ENCODE measurements at regions not wholly inside any gene's neighbourhood (a gene's known extent, or its start where the extent isn't known, plus 50 kb on each side); places are given as distances from the start of the nearest gene placed in this dataset.

- Histone ChIP-seq H4K20me1 (ENCODE audit: control insufficient read depth, extremely low read depth, insufficient read depth, low read length) (no peaks in the 10 kb centered on the region), H3K4me2 (ENCODE audit: control insufficient read depth, extremely low read depth, insufficient read depth, low read depth, low read length) (no peak overlapping the region), H3K36me3 (ENCODE audit: control insufficient read depth in 2 of 2, extremely low read depth in 1 of 2, insufficient read depth in 2 of 2, low read length in 2 of 2) (no peaks in the 10 kb centered on the region), H3K9ac (ENCODE audit: control insufficient read depth, extremely low read depth, insufficient read depth, low read length) (no peak overlapping the region), H3K9me1 (ENCODE audit: control insufficient read depth, extremely low read depth, insufficient read depth, low read length) (no peaks in the 10 kb centered on the region), H3K79me2 (ENCODE audit: control insufficient read depth, insufficient read depth, low read length) (no peaks in the 10 kb centered on the region), H3K9me3 (ENCODE audit: control insufficient read depth, low read depth, low read length) (no peaks in the 10 kb centered on the region), H3K27ac (ENCODE audit: control insufficient read depth, insufficient read depth, low read length) (no peak overlapping the region), H3K27me3 (ENCODE audit: control insufficient read depth, extremely low read depth, insufficient read depth, low read length) (no peaks in the 10 kb centered on the region), H3K4me3 (ENCODE audit: control insufficient read depth in 2 of 3, extremely low read depth in 1 of 3, insufficient read depth in 2 of 3, low read depth in 1 of 3, low read length in 3 of 3) (no peak overlapping the region), H3K4me1 (ENCODE audit: control insufficient read depth, extremely low read depth, insufficient read depth, low read length) (no peaks in the 10 kb centered on the region), H2AFZ (ENCODE audit: control insufficient read depth, low read length) (no peak overlapping the region)
- DNase-seq (ENCODE audit: low read depth, low spot score), result no peak
- no peak for FAIRE-seq
- TF ChIP-seq EZH2 (IDR thresholded peaks at IDR 0.05; ENCODE audit: low read length), result no peak
- dilution Hi-C loops (cut with MboI; ENCODE audit: extremely low pct_ligation_motif_present, low sequenced_read_pairs), result no loop called here
Observed at GRCh38 chr10:89074120-89074519, 83.5 kb downstream of the FAS start.

GRCh38 chr10:89073719-89074118 is 83.1 kb downstream of the FAS start:
- TF ChIP-seq CTCF (optimal IDR thresholded peaks at IDR 0.05 in 1 of 3, IDR thresholded peaks at IDR 0.05 in 1 of 3, conservative IDR thresholded peaks at IDR 0.05 in 1 of 3; ENCODE audit: extremely low read depth in 1 of 3, insufficient read depth in 2 of 3, low read length in 3 of 3) (no peak), EZH2 (IDR thresholded peaks at IDR 0.05; ENCODE audit: low read length) (no peak)
- dilution Hi-C loops (cut with MboI; ENCODE audit: extremely low pct_ligation_motif_present, low sequenced_read_pairs), result no loop called here
- H3K36me3 ChIP-seq (ENCODE audit: control insufficient read depth in 2 of 2, extremely low read depth in 1 of 2, insufficient read depth in 2 of 2, low read length in 2 of 2), result no peaks in the 10 kb centered on the region
- H4K20me1 ChIP-seq (ENCODE audit: control insufficient read depth, extremely low read depth, insufficient read depth, low read length), result no peaks in the 10 kb centered on the region
- H3K27me3 ChIP-seq (ENCODE audit: control insufficient read depth, extremely low read depth, insufficient read depth, low read length), result no peaks in the 10 kb centered on the region
- H3K4me3 ChIP-seq (ENCODE audit: control insufficient read depth in 2 of 3, extremely low read depth in 1 of 3, insufficient read depth in 2 of 3, low read depth in 1 of 3, low read length in 3 of 3), result no peak overlapping the region
- H2AFZ ChIP-seq (ENCODE audit: control insufficient read depth, low read length), result no peak overlapping the region
- no peak overlapping the region for H3K9ac ChIP-seq (ENCODE audit: control insufficient read depth, extremely low read depth, insufficient read depth, low read length)
- H3K79me2 ChIP-seq (ENCODE audit: control insufficient read depth, insufficient read depth, low read length), result no peaks in the 10 kb centered on the region
- no peak overlapping the region for H3K27ac ChIP-seq (ENCODE audit: control insufficient read depth, insufficient read depth, low read length)
- no peaks in the 10 kb centered on the region for H3K4me1 ChIP-seq (ENCODE audit: control insufficient read depth, extremely low read depth, insufficient read depth, low read length)
- H3K9me3 ChIP-seq (ENCODE audit: control insufficient read depth, low read depth, low read length), result no peaks in the 10 kb centered on the region
- no peak for FAIRE-seq
- no peak overlapping the region for H3K4me2 ChIP-seq (ENCODE audit: control insufficient read depth, extremely low read depth, insufficient read depth, low read depth, low read length)
- H3K9me1 ChIP-seq (ENCODE audit: control insufficient read depth, extremely low read depth, insufficient read depth, low read length), result no peaks in the 10 kb centered on the region
- no peak for DNase-seq (ENCODE audit: low read depth, low spot score)

GRCh38 chr10:89069589-89069988 is 79.0 kb downstream of the FAS start:
- H3K36me3 ChIP-seq (ENCODE audit: control insufficient read depth in 2 of 2, extremely low read depth in 1 of 2, insufficient read depth in 2 of 2, low read length in 2 of 2), result no peaks in the 10 kb centered on the region
- no peak overlapping the region for H2AFZ ChIP-seq (ENCODE audit: control insufficient read depth, low read length)
- H3K27ac ChIP-seq (ENCODE audit: control insufficient read depth, insufficient read depth, low read length), result no peak overlapping the region
- no peak overlapping the region for H3K9ac ChIP-seq (ENCODE audit: control insufficient read depth, extremely low read depth, insufficient read depth, low read length)
- no peaks in the 10 kb centered on the region for H3K4me1 ChIP-seq (ENCODE audit: control insufficient read depth, extremely low read depth, insufficient read depth, low read length)
- TF ChIP-seq EZH2 (IDR thresholded peaks at IDR 0.05; ENCODE audit: low read length) (no peak), CTCF (optimal IDR thresholded peaks at IDR 0.05 in 1 of 3, IDR thresholded peaks at IDR 0.05 in 1 of 3, conservative IDR thresholded peaks at IDR 0.05 in 1 of 3; ENCODE audit: extremely low read depth in 1 of 3, insufficient read depth in 2 of 3, low read length in 3 of 3) (no peak)
- dilution Hi-C loops (cut with MboI; ENCODE audit: extremely low pct_ligation_motif_present, low sequenced_read_pairs), result no loop called here
- H3K79me2 ChIP-seq (ENCODE audit: control insufficient read depth, insufficient read depth, low read length), result no peaks in the 10 kb centered on the region
- DNase-seq (ENCODE audit: low read depth, low spot score), result no peak
- no peaks in the 10 kb centered on the region for H3K9me1 ChIP-seq (ENCODE audit: control insufficient read depth, extremely low read depth, insufficient read depth, low read length)
- no peaks in the 10 kb centered on the region for H3K9me3 ChIP-seq (ENCODE audit: control insufficient read depth, low read depth, low read length)
- no peak overlapping the region for H3K4me2 ChIP-seq (ENCODE audit: control insufficient read depth, extremely low read depth, insufficient read depth, low read depth, low read length)
- no peak overlapping the region for H3K4me3 ChIP-seq (ENCODE audit: control insufficient read depth in 2 of 3, extremely low read depth in 1 of 3, insufficient read depth in 2 of 3, low read depth in 1 of 3, low read length in 3 of 3)
- no peak for FAIRE-seq
- H4K20me1 ChIP-seq (ENCODE audit: control insufficient read depth, extremely low read depth, insufficient read depth, low read length), result no peaks in the 10 kb centered on the region
- H3K27me3 ChIP-seq (ENCODE audit: control insufficient read depth, extremely low read depth, insufficient read depth, low read length), result no peaks in the 10 kb centered on the region
